Colonic mucosa (tissue), 4 donors: ENCODE measurements at regions not wholly inside any gene's neighbourhood (a gene's known extent, or its start where the extent isn't known, plus 50 kb on each side); places are given as distances from the start of the nearest gene placed in this dataset.

Source experiments
- DNase-seq: peaks from one replicate; pipeline ENCODE4 v3.0.0-alpha.2; 2020
- H3K27ac ChIP-seq: fragments of 200-600 bp; one replicate; pipeline ENCODE4 v1.8.0; 2021
- H3K27me3 ChIP-seq: fragments of 200-600 bp; one replicate; pipeline ENCODE4 v1.8.0; 2021
- H3K36me3 ChIP-seq: fragments of 200-600 bp; one replicate; pipeline ENCODE4 v1.8.0; 2021
- H3K4me1 ChIP-seq: fragments of 200-600 bp; one replicate; pipeline ENCODE4 v1.8.0; 2021; ENCODE audit warnings: mild to moderate bottlenecking
- H3K4me3 ChIP-seq: fragments of 200-600 bp; one replicate; pipeline ENCODE4 v1.8.0; 2021
- H3K9ac ChIP-seq, 2 donors: one replicate each; pipeline ENCODE4 v1.7.0; 2013; ENCODE audit warnings: control low read depth in 2 of 2, low read depth in 2 of 2, low read length in 2 of 2
- H3K9me3 ChIP-seq: fragments of 200-600 bp; one replicate; pipeline ENCODE4 v1.8.0; 2021
- CTCF ChIP-seq: fragments of 200-600 bp; IDR thresholded peaks from one replicate; pipeline ENCODE4 v1.8.0; 2022; ENCODE audit warnings: antibody characterized with exemption, mild to moderate bottlenecking
- intact Hi-C: fragments of 100-400 bp; cut with DNase I; formaldehyde crosslinking; loops from one replicate; pipeline ENCODE4 v1.14.1; 2022
- donor health status: healthy.
- donor health status: DM: no; HTN: no; CAD: no.
- donor health status: DM: no; HTN: no; CAD: no.

- H3K27me3 ChIP-seq = no peaks in the 10 kb centered on the region
- H3K4me1 ChIP-seq = no peaks in the 10 kb centered on the region
- TF ChIP-seq CTCF = no peak
- DNase-seq = no peak
- H3K4me3 ChIP-seq = no peak overlapping the region
- H3K9me3 ChIP-seq = no peaks in the 10 kb centered on the region
- H3K27ac ChIP-seq = no peak overlapping the region
- intact Hi-C loops = no loop called here
- H3K9ac ChIP-seq = no peak overlapping the region
- no peaks in the 10 kb centered on the region for H3K36me3 ChIP-seq
These were observed 137.8 kb upstream of the UBASH3B start for GRCh38 chr11:122517403-122518379.

DNA sequence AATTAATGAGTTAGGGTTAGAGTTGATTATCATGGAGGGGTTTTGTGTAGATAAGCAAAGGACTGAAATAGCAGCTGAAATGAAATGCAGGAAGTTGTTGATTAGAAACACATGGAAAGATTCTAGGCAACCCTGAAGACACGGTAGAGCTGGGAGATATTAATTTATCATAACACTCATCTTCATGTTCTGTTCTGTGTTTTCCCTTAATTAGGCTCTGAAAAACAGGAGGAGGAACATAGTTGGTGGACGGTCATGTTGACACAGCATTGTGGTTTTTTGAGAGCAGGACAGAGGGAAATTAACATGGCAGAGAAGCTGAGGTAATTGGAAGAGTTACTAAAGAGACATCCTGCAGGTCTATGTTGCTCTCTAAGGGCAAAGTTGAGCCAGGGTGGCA lies 138.8 kb upstream of the UBASH3B start:
- H3K36me3 ChIP-seq = no peaks in the 10 kb centered on the region
- intact Hi-C loops = no loop called here
- H3K4me1 ChIP-seq = no peaks in the 10 kb centered on the region
- TF ChIP-seq CTCF = no peak
- no peak overlapping the region for H3K27ac ChIP-seq
- no peaks in the 10 kb centered on the region for H3K9me3 ChIP-seq
- H3K27me3 ChIP-seq = no peaks in the 10 kb centered on the region
- H3K4me3 ChIP-seq = no peak overlapping the region
- DNase-seq = no peak
- no peak overlapping the region for H3K9ac ChIP-seq

- no peaks in the 10 kb centered on the region for H3K36me3 ChIP-seq
- DNase-seq = no peak
- H3K9ac ChIP-seq = no peak overlapping the region
- H3K27ac ChIP-seq = no peak overlapping the region
- no peak overlapping the region for H3K4me3 ChIP-seq
- no peaks in the 10 kb centered on the region for H3K9me3 ChIP-seq
- no peaks in the 10 kb centered on the region for H3K4me1 ChIP-seq
- H3K27me3 ChIP-seq = no peaks in the 10 kb centered on the region
- no peak for TF ChIP-seq CTCF
- intact Hi-C loops = no loop called here
These were observed 141.5 kb upstream of the UBASH3B start for GRCh38 chr11:122513997-122514396.

DNA sequence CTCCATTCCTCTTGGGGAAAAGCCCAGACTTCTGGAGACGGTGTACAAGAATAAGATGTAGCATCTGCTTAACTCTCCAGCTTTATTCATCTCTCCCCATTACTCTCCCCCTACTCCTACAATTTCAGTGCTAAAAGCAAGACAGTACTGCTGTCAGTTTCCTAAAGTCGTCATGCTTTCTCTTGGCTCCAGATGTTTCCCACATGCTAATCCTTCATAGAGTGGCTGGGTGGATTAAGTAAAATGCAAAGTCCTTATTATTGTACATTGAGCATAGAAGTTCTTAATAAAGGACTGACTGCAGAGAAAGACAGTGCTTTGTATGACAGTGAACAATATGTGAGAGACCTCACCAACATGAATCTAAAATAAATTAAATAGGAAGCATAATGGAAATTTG lies 142.2 kb upstream of the UBASH3B start:
- no peak for TF ChIP-seq CTCF
- no peak for DNase-seq
- H3K27me3 ChIP-seq = no peaks in the 10 kb centered on the region
- H3K9me3 ChIP-seq = no peaks in the 10 kb centered on the region
- no peak overlapping the region for H3K27ac ChIP-seq
- no peak overlapping the region for H3K4me3 ChIP-seq
- intact Hi-C loops = no loop called here
- H3K9ac ChIP-seq = no peak overlapping the region
- no peaks in the 10 kb centered on the region for H3K4me1 ChIP-seq
- H3K36me3 ChIP-seq = no peaks in the 10 kb centered on the region

GRCh38 chr11:122512688-122513087 lies 142.8 kb upstream of the UBASH3B start:
- H3K9ac ChIP-seq = no peak overlapping the region
- intact Hi-C loops = no loop called here
- H3K36me3 ChIP-seq = no peaks in the 10 kb centered on the region
- no peak overlapping the region for H3K27ac ChIP-seq
- no peak for DNase-seq
- H3K4me1 ChIP-seq = no peaks in the 10 kb centered on the region
- TF ChIP-seq CTCF = no peak
- no peaks in the 10 kb centered on the region for H3K9me3 ChIP-seq
- no peaks in the 10 kb centered on the region for H3K27me3 ChIP-seq
- H3K4me3 ChIP-seq = no peak overlapping the region
